ENCODE measurements at regions not wholly inside any gene's neighbourhood (a gene's known extent, or its start where the extent isn't known, plus 50 kb on each side); places are given as distances from the start of the nearest gene placed in this dataset.

DNA sequence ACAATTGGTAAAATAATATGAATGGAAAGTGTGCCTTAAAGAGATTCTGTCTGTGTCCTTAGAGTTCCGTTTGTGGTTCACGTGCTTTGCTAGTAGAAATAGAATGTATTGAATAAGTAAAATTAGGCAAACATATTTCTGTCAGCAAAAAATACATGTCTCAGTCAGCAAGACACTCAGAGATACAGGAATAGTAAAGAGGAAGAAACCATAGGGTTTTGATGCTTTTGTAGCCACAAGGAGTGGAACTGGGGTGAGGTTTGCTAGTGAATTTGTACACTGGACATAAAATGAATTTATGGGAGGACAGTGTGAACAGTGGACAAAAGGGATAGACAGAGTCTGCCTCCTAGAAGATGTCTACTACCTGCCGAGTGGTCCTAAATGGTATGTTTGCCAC is 289.2 kb upstream of the NRP1 start:
- TF ChIP-seq, protein P1, sequence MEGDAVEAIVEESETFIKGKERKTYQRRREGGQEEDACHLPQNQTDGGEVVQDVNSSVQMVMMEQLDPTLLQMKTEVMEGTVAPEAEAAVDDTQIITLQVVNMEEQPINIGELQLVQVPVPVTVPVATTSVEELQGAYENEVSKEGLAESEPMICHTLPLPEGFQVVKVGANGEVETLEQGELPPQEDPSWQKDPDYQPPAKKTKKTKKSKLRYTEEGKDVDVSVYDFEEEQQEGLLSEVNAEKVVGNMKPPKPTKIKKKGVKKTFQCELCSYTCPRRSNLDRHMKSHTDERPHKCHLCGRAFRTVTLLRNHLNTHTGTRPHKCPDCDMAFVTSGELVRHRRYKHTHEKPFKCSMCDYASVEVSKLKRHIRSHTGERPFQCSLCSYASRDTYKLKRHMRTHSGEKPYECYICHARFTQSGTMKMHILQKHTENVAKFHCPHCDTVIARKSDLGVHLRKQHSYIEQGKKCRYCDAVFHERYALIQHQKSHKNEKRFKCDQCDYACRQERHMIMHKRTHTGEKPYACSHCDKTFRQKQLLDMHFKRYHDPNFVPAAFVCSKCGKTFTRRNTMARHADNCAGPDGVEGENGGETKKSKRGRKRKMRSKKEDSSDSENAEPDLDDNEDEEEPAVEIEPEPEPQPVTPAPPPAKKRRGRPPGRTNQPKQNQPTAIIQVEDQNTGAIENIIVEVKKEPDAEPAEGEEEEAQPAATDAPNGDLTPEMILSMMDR (IDR thresholded peaks at IDR 0.05; ENCODE audit: low read depth, low read length, missing control alignments) = no peak
- no peak for DNase-seq (ENCODE audit: extremely low read depth, low read depth)
- H3K4me3 ChIP-seq (replicated peaks; ENCODE audit: low read depth, low read length) = no peak overlapping the region

DNA sequence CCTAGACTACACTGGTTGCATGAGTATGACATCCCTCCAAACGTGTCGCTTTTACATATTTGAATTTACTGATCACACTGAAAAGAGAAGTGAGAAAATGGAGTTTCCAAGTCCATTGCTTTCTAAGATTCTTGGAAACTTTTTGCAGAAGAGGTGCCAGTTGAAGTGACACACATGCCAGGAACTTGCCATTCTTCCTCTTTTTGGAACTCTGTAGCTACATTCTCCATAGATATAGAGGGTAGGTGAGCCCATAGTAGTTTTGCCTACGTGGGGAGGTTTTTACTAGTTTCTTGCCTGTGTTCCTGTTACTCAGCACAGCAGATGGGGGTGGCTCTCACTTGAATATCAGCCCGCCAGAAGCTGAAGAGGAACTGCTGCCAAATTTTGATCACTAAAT is 286.6 kb upstream of the NRP1 start:
- no peak for DNase-seq (ENCODE audit: extremely low read depth, low read depth)
- TF ChIP-seq, protein P1 (IDR thresholded peaks at IDR 0.05; ENCODE audit: low read depth, low read length, missing control alignments) = no peak
- H3K4me3 ChIP-seq (replicated peaks; ENCODE audit: low read depth, low read length) = no peak overlapping the region

DNA sequence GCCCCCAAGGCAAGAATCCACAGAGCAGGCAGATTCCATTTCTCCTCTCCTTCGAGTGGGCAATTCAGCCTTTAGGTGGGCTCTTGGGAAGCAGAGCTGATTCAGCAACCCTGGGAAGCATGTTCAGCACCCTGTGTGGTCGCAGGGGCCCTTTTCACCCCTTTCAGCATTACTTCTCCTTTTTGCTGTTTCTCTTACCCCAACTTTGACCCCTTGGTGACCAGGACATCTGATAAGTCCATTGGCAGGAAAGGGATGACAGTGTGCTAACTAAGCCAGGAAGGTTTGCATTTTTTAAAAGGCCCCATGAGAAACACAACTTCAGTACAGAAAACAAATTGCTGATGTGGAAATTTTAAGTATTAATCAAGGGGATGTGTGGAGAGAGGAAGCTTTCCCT is 283.7 kb upstream of the NRP1 start:
- TF ChIP-seq, protein P1 (IDR thresholded peaks at IDR 0.05; ENCODE audit: low read depth, low read length, missing control alignments) = no peak
- no peak overlapping the region for H3K4me3 ChIP-seq (replicated peaks; ENCODE audit: low read depth, low read length)
- DNase-seq (ENCODE audit: extremely low read depth, low read depth) = no peak

DNA sequence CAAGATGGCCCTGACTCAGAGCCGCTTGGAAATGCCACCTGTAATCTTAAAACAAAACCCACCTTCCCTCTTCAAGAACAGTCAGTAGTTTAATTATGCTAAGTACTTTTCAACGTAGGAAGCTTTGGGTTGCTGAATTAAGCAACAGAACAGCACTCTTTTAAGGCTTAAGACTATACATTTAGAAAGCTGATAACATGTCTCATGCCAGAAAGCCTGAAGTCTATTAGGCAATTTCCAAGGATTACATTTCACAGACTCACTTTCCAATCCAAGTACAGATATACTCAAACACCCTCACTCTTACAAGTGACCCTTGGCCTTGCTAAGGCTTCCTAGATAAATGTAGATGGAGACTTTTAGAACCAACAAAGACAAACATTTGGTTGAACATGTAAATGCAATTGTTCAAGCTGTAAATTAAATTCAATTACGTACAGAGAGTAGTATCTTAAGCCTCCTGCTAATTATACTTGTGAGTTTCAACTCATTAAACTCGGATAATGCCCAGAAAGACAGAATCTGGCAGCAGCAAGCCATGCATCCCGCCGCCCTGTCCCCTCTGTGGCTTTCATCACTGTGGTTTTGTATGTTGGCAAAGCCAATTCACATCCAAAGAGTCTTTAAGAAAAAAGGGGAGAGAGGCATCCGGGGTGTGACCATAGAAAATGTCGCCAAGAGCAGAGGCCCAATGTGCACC is 283.1 kb upstream of the NRP1 start:
- TF ChIP-seq, protein P1 (IDR thresholded peaks at IDR 0.05; ENCODE audit: low read depth, low read length, missing control alignments) = no peak
- DNase-seq (ENCODE audit: extremely low read depth, low read depth) = no peak
- no peak overlapping the region for H3K4me3 ChIP-seq (replicated peaks; ENCODE audit: low read depth, low read length)

DNA sequence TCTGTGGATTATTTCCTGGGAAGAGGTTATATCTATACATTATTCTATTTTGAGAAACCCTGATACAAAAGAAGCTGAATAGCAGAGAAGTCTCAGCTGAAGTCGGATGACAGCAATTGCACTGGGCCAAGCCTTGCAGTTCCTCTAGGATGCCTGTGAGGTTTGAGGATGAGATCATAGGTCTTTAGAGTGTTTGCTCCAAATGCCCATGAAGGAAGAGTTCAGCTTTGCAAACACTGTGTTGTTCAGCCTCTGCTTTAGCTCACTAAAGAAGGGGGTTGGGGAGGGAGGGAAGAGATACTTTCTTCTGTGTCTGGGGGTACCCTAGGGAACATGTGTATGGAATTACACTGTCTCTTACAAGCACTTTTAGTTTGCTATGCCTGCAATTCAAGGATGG is 282.5 kb upstream of the NRP1 start:
- no peak overlapping the region for H3K4me3 ChIP-seq (replicated peaks; ENCODE audit: low read depth, low read length)
- no peak for DNase-seq (ENCODE audit: extremely low read depth, low read depth)
- TF ChIP-seq, protein P1 (IDR thresholded peaks at IDR 0.05; ENCODE audit: low read depth, low read length, missing control alignments) = no peak

DNA sequence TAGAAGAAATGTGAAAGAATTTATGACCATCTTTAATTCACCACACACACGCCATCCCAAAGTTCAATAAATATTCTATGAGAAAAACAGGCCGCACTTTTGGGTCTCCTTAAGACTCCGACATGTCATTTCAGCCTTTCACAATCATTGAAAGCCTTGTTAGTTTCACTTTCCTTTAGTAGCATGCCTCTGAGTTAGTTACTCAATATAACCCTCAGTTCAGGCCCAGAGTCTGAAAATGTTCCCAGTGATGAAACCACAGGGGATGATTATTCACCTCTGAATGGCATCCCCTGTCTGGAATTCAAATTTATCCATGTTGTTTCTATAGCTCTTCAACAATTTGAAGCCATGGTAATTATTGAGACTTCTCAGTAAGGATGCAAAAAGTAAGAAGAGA is 278.1 kb upstream of the NRP1 start:
- TF ChIP-seq, protein P1 (IDR thresholded peaks at IDR 0.05; ENCODE audit: low read depth, low read length, missing control alignments) = no peak
- DNase-seq (ENCODE audit: extremely low read depth, low read depth) = no peak

DNA sequence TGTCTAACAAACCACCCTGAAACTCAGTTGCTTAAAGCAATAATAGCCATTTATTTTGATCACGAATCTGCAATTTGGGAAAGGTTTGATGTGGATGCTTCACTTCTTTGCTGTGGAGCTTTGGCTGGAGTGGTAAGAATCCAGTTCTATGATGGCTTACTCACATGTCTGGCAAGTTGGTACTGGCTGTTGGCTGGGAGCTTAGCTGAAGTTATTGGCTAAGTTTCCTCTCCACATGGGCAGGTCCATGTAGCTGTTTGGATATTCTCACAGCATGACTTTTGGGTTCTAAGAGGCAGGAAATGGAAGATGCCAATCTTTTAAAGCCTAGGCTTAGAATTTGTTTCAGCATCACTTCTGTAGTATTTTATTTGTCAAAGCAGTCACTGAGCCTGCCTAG is 277.6 kb upstream of the NRP1 start:
- no peak overlapping the region for H3K4me3 ChIP-seq (replicated peaks; ENCODE audit: low read depth, low read length)
- no peak for DNase-seq (ENCODE audit: extremely low read depth, low read depth)
- TF ChIP-seq, protein P1 (IDR thresholded peaks at IDR 0.05; ENCODE audit: low read depth, low read length, missing control alignments) = no peak

More for the DNA sequence above, 278.1 kb upstream of the NRP1 start:
- no peak overlapping the region for H3K4me3 ChIP-seq (replicated peaks; ENCODE audit: low read depth, low read length)
